GM18909 (cell line): ENCODE measurements at regions not wholly inside any gene's neighbourhood (a gene's known extent, or its start where the extent isn't known, plus 50 kb on each side); places are given as distances from the start of the nearest gene placed in this dataset.

Experiments used
- ATAC-seq: cut with Tn5 transposase; IDR thresholded peaks from one replicate; pipeline ENCODE4 v1.9.1; 2021; ENCODE audit warnings: mild to moderate bottlenecking; ENCODE audit not compliant: unreplicated experiment, poor library complexity

- no peak for ATAC-seq
Measured at GRCh38 chr5:162301356-162301755, 233.8 kb downstream of the GABRG2 start.

GRCh38 chr5:162323466-162323865 is 255.9 kb downstream of the GABRG2 start:
- ATAC-seq, result no peak

GRCh38 chr5:162324328-162324727 is 256.8 kb downstream of the GABRG2 start:
- ATAC-seq, result no peak

GRCh38 chr5:162325143-162325727 is 257.7 kb downstream of the GABRG2 start:
- no peak for ATAC-seq

GRCh38 chr5:162334944-162335343 is 267.4 kb downstream of the GABRG2 start:
- ATAC-seq, result no peak

GRCh38 chr5:162360373-162360931 is 292.9 kb downstream of the GABRG2 start:
- ATAC-seq, result no peak

- no peak for ATAC-seq
Measured at GRCh38 chr5:162372256-162372655, 304.7 kb downstream of the GABRG2 start.

- ATAC-seq, result no peak
Measured at GRCh38 chr5:162377895-162378294, 310.3 kb downstream of the GABRG2 start.

- ATAC-seq, result no peak
Measured at GRCh38 chr5:162382839-162383238, 315.3 kb downstream of the GABRG2 start.

- no peak for ATAC-seq
Measured at GRCh38 chr5:162384225-162384624, 316.7 kb downstream of the GABRG2 start.

- ATAC-seq, result no peak
Measured at GRCh38 chr5:162391833-162392232, 324.3 kb downstream of the GABRG2 start.

GRCh38 chr5:162392336-162392735 is 324.8 kb downstream of the GABRG2 start:
- no peak for ATAC-seq

GRCh38 chr5:162393534-162393933 is 326.0 kb downstream of the GABRG2 start:
- no peak for ATAC-seq

- ATAC-seq, result no peak
Measured at GRCh38 chr5:162407614-162408013, 340.0 kb downstream of the GABRG2 start.

- no peak for ATAC-seq
Measured at GRCh38 chr5:162410365-162410764, 342.8 kb downstream of the GABRG2 start.

GRCh38 chr5:162429142-162429541 is 361.6 kb downstream of the GABRG2 start:
- ATAC-seq, result no peak

- no peak for ATAC-seq
Measured at GRCh38 chr5:162434281-162434680, 366.7 kb downstream of the GABRG2 start.

GRCh38 chr5:162436055-162436454 is 368.5 kb downstream of the GABRG2 start:
- no peak for ATAC-seq

GRCh38 chr5:162444129-162444762 is 376.7 kb downstream of the GABRG2 start:
- ATAC-seq, result no peak

GRCh38 chr5:162456086-162456485 is 388.5 kb downstream of the GABRG2 start:
- ATAC-seq, result no peak

GRCh38 chr5:162466011-162466410 is 398.4 kb downstream of the GABRG2 start:
- no peak for ATAC-seq
